ENCODE measurements at regions not wholly inside any gene's neighbourhood (a gene's known extent, or its start where the extent isn't known, plus 50 kb on each side); places are given as distances from the start of the nearest gene placed in this dataset.

GRCh38 chr3:14335774-14336748 is 66.3 kb upstream of the SLC6A6 start:
- Histone ChIP-seq H2BK15ac (ENCODE audit: low read length) (0 out of 2 replicates have a peak overlapping the region, but pooled peaks have one; percentile 12), H3K79me1 (ENCODE audit: low read depth, low read length) (no peaks in the 10 kb centered on the region), H3K79me2 (ENCODE audit: control insufficient read depth in 1 of 2, insufficient read depth in 2 of 2, low read length in 2 of 2) (no peaks in the 10 kb centered on the region), H3K23me2 (ENCODE audit: low read depth, low read length) (no peaks in the 10 kb centered on the region), H4K5ac (ENCODE audit: insufficient read length, low read depth, low read length) (no peak overlapping the region), H3K4me3 (ENCODE audit: extremely low read depth in 1 of 4, insufficient read depth in 2 of 4, low read depth in 3 of 4, low read length in 4 of 4) (no peak overlapping the region), H2BK20ac (ENCODE audit: low read length) (no peak overlapping the region), H4K91ac (replicated peaks; ENCODE audit: insufficient read length, low read length) (peak overlapping the region; percentile 5), H2BK5ac (ENCODE audit: low read depth, low read length) (no peak overlapping the region), H3K9me3 (ENCODE audit: insufficient read depth in 2 of 2, low read depth in 1 of 2, low read length in 1 of 2) (no peaks in the 10 kb centered on the region), H3K4ac (replicated peaks; ENCODE audit: insufficient read length, low read depth, low read length) (no peak overlapping the region), H4K8ac (ENCODE audit: extremely low read depth, insufficient read depth, low read length) (no peak overlapping the region), H3K27me3 (replicated peaks in 1 of 4; ENCODE audit: control insufficient read depth in 3 of 4, extremely low read depth in 1 of 4, insufficient read depth in 3 of 4, low read length in 3 of 4) (peaks cover 0 to 3% (median 0%) of the 10 kb centered on the region in 4 experiments; a peak in 2 of 7 replicates), H3K36me3 (ENCODE audit: control insufficient read depth in 2 of 4, insufficient read depth in 4 of 4, low read length in 3 of 4) (no peaks in the 10 kb centered on the region), H3K18ac (ENCODE audit: extremely low read depth, low read length) (no peak overlapping the region), H2BK120ac (replicated peaks; ENCODE audit: low read depth, low read length) (no peak overlapping the region), H3K4me2 (ENCODE audit: insufficient read depth in 1 of 2, low read depth in 2 of 2, low read length in 2 of 2) (no peak overlapping the region), H3K9ac (replicated peaks in 1 of 4; ENCODE audit: extremely low read depth in 1 of 4, low read depth in 3 of 4, low read length in 3 of 4) (no peak overlapping the region), H3K56ac (replicated peaks; ENCODE audit: insufficient read length, low read depth, low read length) (no peak overlapping the region), H2AK5ac (ENCODE audit: low read depth, low read length) (no peak overlapping the region), H2AFZ (ENCODE audit: low read length) (no peak overlapping the region), H3K23ac (ENCODE audit: insufficient read length) (no peak overlapping the region), H4K20me1 (replicated peaks in 1 of 2; ENCODE audit: control insufficient read depth in 1 of 2, insufficient read depth in 2 of 2, low read length in 2 of 2) (no peaks in the 10 kb centered on the region), H3K14ac (ENCODE audit: insufficient read length) (no peak overlapping the region), H2BK12ac (ENCODE audit: low read depth, low read length) (no peak overlapping the region), H3K27ac (ENCODE audit: low read depth, low read length) (no peak overlapping the region), H3K4me1 (replicated peaks in 1 of 4; ENCODE audit: control insufficient read depth in 3 of 4, insufficient read depth in 4 of 4, low read length in 3 of 4) (peaks cover 1 to 10% (median 3%) of the 10 kb centered on the region in 4 experiments; a peak in 6 of 7 replicates)
- DNase-seq (ENCODE audit: low read depth in 1 of 2, low spot score in 2 of 2) (no peak), FAIRE-seq (no peak)
- TF ChIP-seq POLR2A (IDR thresholded peaks at IDR 0.05; ENCODE audit: control extremely low read depth in 1 of 2, low read depth in 2 of 2, low read length in 2 of 2) (no peak), RXRA (IDR thresholded peaks at IDR 0.05; ENCODE audit: insufficient read depth, low read depth, low read length) (no peak), BACH1 (IDR thresholded peaks at IDR 0.05; ENCODE audit: low read length) (no peak), EGR1 (IDR thresholded peaks at IDR 0.05; ENCODE audit: borderline replicate concordance, low read depth, low read length) (no peak), ATF3 (IDR thresholded peaks at IDR 0.05; ENCODE audit: insufficient read depth, low read depth, low read length) (no peak)
- TF ChIP-seq, protein P1, sequence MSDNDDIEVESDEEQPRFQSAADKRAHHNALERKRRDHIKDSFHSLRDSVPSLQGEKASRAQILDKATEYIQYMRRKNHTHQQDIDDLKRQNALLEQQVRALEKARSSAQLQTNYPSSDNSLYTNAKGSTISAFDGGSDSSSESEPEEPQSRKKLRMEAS (IDR thresholded peaks at IDR 0.05): peak; percentile 51; the same call in 1 of the 2 replicates
- POLR2A ChIA-PET (ENCODE audit: partially characterized antibody): interaction anchor here (1.4 kb wide), 1 partner anchor 64 kb away, joined by 3 read pairs; no protein-coding TSS in a partner anchor
- 60% methylated on average over 10 of the region's 10 CpGs; no CpG with 5 or more reads in 1 of the 2 experiments for WGBS, 2 experiments (ENCODE audit: extremely low coverage in 1 of 2, insufficient coverage in 1 of 2, insufficient read length in 1 of 2, insufficient replicate concordance in 2 of 2, low coverage in 1 of 2, low lambda C conversion rate in 2 of 2, missing lambda C conversion rate in 1 of 2)
- CTCF ChIA-PET (ENCODE audit: partially characterized antibody): interaction anchor here (1.1 to 1.6 kb wide), 6 partner anchors 11 to 61 kb away, joined by 3 to 6 read pairs (median 4); no protein-coding TSS in a partner anchor

Data from H1 (cell line).